Loucy (cell line): ENCODE measurements at regions not wholly inside any gene's neighbourhood (a gene's known extent, or its start where the extent isn't known, plus 50 kb on each side); places are given as distances from the start of the nearest gene placed in this dataset.

Experiments used
- H2AFZ ChIP-seq: fragments of 200-600 bp; sonication (generic); 2 replicates; pipeline ENCODE4 v1.6.0; 2016; ENCODE audit warnings: antibody characterized with exemption, mild to moderate bottlenecking, low read length, moderate library complexity
- H3F3A ChIP-seq: fragments of 200-600 bp; 2 replicates; pipeline ENCODE4 v1.6.0; 2016; ENCODE audit warnings: antibody characterized with exemption, low read depth, mild to moderate bottlenecking
- H3K27me3 ChIP-seq: fragments of 200-600 bp; sonication (generic); 2 replicates; pipeline ENCODE4 v1.6.1; 2014; ENCODE audit warnings: low read length, mild to moderate bottlenecking; ENCODE audit not compliant: insufficient read depth, poor library complexity, severe bottlenecking
- H3K36me3 ChIP-seq: fragments of 200-600 bp; sonication (generic); 2 replicates; pipeline ENCODE4 v1.6.1; 2016; ENCODE audit warnings: low read length; ENCODE audit not compliant: insufficient read depth
- H3K4me1 ChIP-seq: fragments of 200-600 bp; sonication (generic); 2 replicates; pipeline ENCODE4 v1.5.1; 2014; ENCODE audit warnings: low read length, mild to moderate bottlenecking; ENCODE audit not compliant: insufficient read depth, poor library complexity, severe bottlenecking
- H3K4me2 ChIP-seq: fragments of 200-600 bp; sonication (generic); 2 replicates; pipeline ENCODE4 v1.6.0; 2014; ENCODE audit warnings: antibody characterized with exemption, low read length, low read depth, mild to moderate bottlenecking; ENCODE audit not compliant: poor library complexity, severe bottlenecking
- H3K4me3 ChIP-seq: fragments of 200-600 bp; sonication (generic); 2 replicates; pipeline ENCODE4 v1.5.1; 2014; ENCODE audit warnings: low read length, mild to moderate bottlenecking, mixed read lengths; ENCODE audit not compliant: poor library complexity, severe bottlenecking
- H3K79me2 ChIP-seq: fragments of 200-600 bp; sonication (generic); 2 replicates; pipeline ENCODE4 v1.6.1; 2014; ENCODE audit warnings: low read length; ENCODE audit not compliant: insufficient read depth
- H3K9ac ChIP-seq: fragments of 200-600 bp; sonication (generic); 2 replicates; pipeline ENCODE4 v1.6.0; 2014; ENCODE audit warnings: mild to moderate bottlenecking, low read depth, low read length, moderate library complexity; ENCODE audit not compliant: poor library complexity, severe bottlenecking
- H3K9me2 ChIP-seq: fragments of 200-600 bp; sonication (generic); replicated peaks from 2 replicates; pipeline ENCODE4 v1.6.1; 2016; ENCODE audit warnings: low read depth, low read length, mixed read lengths
- H3K9me3 ChIP-seq: fragments of 200-600 bp; sonication (generic); 2 replicates; pipeline ENCODE4 v1.6.1; 2014; ENCODE audit warnings: mild to moderate bottlenecking, antibody characterized with exemption, low read length, low read depth; ENCODE audit not compliant: insufficient read depth
- H4K20me1 ChIP-seq: fragments of 200-600 bp; sonication (generic); 2 replicates; pipeline ENCODE4 v1.6.0; 2014; ENCODE audit warnings: antibody characterized with exemption, low read length, mild to moderate bottlenecking; ENCODE audit not compliant: insufficient read depth, poor library complexity, severe bottlenecking
- EZH2phosphoT487 ChIP-seq: fragments of 200-600 bp; IDR thresholded peaks from 2 replicates; pipeline ENCODE4 v1.6.1; 2018; ENCODE audit warnings: antibody characterized with exemption, mild to moderate bottlenecking, moderate library complexity, borderline replicate concordance
- TF ChIP-seq, protein P1 (sequence below): fragments of 200-600 bp; sonication (generic); conservative IDR thresholded peaks from 2 replicates; pipeline ENCODE4 v1.5.1; 2014; ENCODE audit warnings: mild to moderate bottlenecking, antibody characterized with exemption, low read length

DNA sequence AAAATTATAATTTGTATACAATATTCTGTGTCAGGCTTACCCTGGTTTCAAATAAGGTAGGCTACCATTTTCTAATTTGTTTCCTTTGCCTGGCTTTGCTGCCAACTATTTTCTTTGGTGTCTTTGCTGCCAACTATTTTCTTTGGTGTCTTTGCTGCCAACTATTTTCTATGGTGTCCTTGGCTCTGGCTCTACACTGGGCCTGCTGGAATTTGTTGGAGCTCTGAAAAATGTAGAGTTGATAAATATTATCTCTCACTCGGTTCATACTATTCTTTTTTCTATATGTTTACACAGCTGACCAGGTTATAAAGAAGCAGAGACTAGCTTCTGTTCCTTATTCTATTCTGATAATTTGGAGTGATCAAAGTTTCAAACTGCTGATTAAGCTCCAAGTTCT is 768.0 kb upstream of the PHF14 start:
- no peaks in the 10 kb centered on the region for H3K9me2 ChIP-seq
- H3K9me3 ChIP-seq, result no peaks in the 10 kb centered on the region
- no peak overlapping the region for H3K9ac ChIP-seq
- no peaks in the 10 kb centered on the region for H3K36me3 ChIP-seq
- H3K4me1 ChIP-seq, result no peaks in the 10 kb centered on the region
- no peaks in the 10 kb centered on the region for H3F3A ChIP-seq
- no peaks in the 10 kb centered on the region for H3K79me2 ChIP-seq
- H4K20me1 ChIP-seq, result no peaks in the 10 kb centered on the region
- no peak for TF ChIP-seq EZH2phosphoT487
- TF ChIP-seq, protein P1, sequence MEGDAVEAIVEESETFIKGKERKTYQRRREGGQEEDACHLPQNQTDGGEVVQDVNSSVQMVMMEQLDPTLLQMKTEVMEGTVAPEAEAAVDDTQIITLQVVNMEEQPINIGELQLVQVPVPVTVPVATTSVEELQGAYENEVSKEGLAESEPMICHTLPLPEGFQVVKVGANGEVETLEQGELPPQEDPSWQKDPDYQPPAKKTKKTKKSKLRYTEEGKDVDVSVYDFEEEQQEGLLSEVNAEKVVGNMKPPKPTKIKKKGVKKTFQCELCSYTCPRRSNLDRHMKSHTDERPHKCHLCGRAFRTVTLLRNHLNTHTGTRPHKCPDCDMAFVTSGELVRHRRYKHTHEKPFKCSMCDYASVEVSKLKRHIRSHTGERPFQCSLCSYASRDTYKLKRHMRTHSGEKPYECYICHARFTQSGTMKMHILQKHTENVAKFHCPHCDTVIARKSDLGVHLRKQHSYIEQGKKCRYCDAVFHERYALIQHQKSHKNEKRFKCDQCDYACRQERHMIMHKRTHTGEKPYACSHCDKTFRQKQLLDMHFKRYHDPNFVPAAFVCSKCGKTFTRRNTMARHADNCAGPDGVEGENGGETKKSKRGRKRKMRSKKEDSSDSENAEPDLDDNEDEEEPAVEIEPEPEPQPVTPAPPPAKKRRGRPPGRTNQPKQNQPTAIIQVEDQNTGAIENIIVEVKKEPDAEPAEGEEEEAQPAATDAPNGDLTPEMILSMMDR, result no peak
- no peak overlapping the region for H3K4me3 ChIP-seq
- no peak overlapping the region for H2AFZ ChIP-seq
- no peaks in the 10 kb centered on the region for H3K27me3 ChIP-seq
- H3K4me2 ChIP-seq, result no peak overlapping the region

DNA sequence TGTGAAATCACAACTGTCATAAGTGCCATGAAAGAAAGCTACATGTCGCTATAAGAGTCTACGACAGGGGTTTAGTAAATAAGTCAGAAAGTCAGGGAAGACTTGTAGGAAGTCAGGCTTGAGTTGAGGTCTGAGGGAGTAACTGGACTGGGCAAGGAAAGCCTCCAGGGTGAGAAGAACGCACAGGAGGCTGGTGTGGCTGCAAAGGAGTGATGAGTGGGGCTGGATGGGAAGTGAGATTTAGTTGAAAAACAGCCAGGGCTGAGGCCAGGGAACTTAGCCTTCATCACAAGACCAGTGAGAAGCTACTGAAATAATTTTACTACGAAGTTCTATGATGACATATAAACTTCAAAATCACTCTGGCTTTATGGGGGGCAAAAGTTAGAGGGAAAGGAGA is 763.7 kb upstream of the PHF14 start:
- Histone ChIP-seq H3K4me1 (no peaks in the 10 kb centered on the region), H3K27me3 (no peaks in the 10 kb centered on the region), H3K9ac (no peak overlapping the region), H4K20me1 (no peaks in the 10 kb centered on the region), H3K79me2 (no peaks in the 10 kb centered on the region), H3K4me2 (no peak overlapping the region), H3K9me3 (peaks cover 3% of the 10 kb centered on the region; the same call in 1 of the 2 replicates), H3K36me3 (no peaks in the 10 kb centered on the region), H3K9me2 (no peaks in the 10 kb centered on the region), H3F3A (no peaks in the 10 kb centered on the region), H2AFZ (no peak overlapping the region), H3K4me3 (no peak overlapping the region)
- TF ChIP-seq, protein P1, result no peak
- no peak for TF ChIP-seq EZH2phosphoT487

DNA sequence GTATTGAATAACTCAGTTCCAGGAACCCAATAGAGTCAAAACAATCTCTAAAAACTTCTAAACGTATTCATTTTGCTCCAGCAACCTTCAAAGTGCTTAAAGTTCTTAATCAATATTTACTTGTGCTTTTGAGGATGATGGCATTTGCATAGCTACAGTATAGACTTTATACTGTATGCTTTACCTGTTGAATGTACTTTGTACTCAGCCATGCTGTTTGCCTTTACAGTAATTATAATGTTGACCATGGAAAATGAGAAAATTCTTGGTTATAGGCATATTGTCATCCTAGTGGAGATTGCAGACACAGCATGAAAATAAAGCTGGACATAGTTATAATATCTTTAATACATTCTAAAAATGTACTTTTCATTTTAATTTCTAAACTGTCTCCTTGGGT is 762.7 kb upstream of the PHF14 start:
- no peak overlapping the region for H3K9ac ChIP-seq
- H3K9me3 ChIP-seq, result peaks cover 3% of the 10 kb centered on the region; the same call in 1 of the 2 replicates
- H2AFZ ChIP-seq, result peak overlapping the region; percentile 38; the same call in 1 of the 2 replicates
- no peaks in the 10 kb centered on the region for H4K20me1 ChIP-seq
- no peaks in the 10 kb centered on the region for H3K36me3 ChIP-seq
- no peaks in the 10 kb centered on the region for H3K79me2 ChIP-seq
- no peak overlapping the region for H3K4me2 ChIP-seq
- no peaks in the 10 kb centered on the region for H3K9me2 ChIP-seq
- no peaks in the 10 kb centered on the region for H3K4me1 ChIP-seq
- no peak overlapping the region for H3K4me3 ChIP-seq
- H3F3A ChIP-seq, result no peaks in the 10 kb centered on the region
- TF ChIP-seq, protein P1, result no peak
- TF ChIP-seq EZH2phosphoT487, result no peak
- H3K27me3 ChIP-seq, result no peaks in the 10 kb centered on the region
